ENCODE measurements at regions not wholly inside any gene's neighbourhood (a gene's known extent, or its start where the extent isn't known, plus 50 kb on each side); places are given as distances from the start of the nearest gene placed in this dataset.
"Not testable (repeated sequence)": the region's sequence is repeated elsewhere in the genome, so short reads cannot be mapped to it uniquely, and the experiment has no call there.

DNA sequence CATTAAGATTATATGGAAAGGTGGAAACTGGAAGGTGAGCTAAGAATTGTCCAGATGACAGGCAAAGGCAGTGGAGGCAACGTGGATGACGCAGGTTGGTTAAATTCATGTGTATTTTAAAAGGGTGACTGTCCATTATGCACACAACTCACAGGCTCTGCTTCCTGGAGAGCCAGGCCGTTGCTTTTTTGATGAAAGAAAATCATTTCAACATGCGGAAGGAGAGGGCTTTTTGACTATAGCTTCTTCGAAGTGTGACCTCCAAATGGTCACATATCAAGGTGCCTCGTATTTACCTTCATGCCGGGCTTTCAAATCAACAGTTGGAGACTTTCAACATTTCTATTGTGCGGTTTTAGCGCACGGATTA, 126.7 kb downstream of the MYCN start:
- DNase-seq: no peak

DNA sequence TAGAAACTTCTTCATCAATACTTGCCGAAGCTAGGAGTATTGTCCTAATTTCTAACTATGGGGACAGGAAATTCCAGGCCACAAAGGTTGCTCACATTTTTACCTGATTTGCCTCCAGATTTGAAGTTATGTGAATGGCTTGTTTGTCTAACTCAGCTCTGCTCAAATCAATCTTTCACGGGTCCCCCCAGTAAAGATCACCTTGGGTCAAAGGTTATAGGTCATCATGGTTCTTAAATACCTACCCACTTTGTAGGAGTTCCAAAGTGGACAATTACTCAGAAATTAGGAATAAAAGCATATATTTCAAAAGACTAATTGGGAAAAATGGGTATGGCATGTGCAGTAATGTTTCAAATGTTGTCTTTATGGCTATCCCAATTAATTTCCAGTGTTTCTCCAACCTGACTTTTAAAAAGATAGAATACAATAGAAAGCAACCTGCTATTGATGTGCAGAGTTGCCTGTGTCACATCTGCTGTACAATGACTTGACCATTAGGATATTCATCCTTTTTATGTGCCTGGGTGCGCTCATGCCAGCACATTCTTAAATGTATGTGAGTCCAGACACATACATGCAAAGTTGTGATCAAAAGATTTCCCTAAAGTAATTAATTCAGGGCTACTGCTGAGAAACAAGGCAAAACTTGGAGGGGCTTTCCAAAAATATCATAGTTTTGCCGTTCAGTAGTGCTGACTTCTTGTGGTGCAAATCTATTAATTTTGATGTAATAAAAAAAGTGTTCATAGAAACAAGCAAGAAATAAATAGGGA, 126.1 kb downstream of the MYCN start:
- no peak for DNase-seq

DNA sequence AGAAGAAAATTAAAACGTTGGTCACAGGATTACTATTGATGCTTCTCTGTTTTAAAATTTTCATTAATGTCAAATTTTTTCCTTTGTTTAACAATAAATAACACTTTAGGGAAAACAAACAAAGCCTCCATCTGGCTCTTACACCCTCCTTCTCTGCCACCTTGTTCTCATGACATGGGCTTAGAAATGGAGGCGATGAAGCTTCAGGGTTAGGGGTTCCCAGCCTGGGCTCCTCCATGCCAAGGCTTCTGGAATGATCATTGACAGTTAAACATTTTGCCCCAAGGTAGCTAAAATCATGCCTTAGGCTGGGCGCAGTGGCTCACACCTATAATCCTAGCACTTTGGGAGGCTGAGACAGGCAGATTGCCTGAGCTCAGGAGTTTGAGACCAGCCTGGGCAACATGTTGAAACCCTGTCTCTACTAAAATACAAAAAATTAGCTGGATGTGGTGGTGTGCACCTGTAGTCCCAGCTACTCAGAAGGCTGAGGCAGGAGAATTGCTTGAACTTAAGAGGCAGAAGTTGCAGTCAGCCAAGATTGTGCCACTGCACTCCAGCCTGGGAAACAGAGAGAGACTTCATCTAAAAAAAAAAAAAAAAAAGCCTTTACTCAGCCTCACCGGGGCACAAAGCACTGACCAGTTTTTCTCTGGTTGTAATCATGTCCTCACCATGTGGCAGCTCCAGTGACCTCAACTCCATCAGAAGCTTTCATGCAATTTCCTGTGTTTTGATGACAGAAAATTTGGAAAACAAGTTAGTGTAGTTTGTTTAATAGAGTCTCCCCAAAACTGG, 125.1 kb downstream of the MYCN start:
- DNase-seq: not testable (repeated sequence)

DNA sequence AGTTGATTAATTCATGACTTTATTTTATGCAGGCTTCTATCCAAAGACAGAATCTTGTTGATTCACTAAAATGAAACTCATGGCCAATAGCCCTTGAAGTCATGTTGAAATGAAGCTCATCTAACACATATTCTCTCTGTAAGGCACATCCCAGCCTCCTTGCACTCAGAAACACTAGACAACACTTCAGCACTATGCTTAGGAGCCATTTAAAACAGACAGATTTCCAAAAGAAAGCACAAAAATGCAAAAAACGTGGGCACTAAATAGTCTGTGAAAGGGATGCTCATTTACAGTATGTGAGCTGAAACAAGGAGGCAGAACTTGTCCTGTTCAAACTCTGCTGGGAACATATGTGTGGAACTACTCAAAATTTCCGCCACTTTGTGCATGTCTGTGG, 124.4 kb downstream of the MYCN start:
- no peak for DNase-seq

DNA sequence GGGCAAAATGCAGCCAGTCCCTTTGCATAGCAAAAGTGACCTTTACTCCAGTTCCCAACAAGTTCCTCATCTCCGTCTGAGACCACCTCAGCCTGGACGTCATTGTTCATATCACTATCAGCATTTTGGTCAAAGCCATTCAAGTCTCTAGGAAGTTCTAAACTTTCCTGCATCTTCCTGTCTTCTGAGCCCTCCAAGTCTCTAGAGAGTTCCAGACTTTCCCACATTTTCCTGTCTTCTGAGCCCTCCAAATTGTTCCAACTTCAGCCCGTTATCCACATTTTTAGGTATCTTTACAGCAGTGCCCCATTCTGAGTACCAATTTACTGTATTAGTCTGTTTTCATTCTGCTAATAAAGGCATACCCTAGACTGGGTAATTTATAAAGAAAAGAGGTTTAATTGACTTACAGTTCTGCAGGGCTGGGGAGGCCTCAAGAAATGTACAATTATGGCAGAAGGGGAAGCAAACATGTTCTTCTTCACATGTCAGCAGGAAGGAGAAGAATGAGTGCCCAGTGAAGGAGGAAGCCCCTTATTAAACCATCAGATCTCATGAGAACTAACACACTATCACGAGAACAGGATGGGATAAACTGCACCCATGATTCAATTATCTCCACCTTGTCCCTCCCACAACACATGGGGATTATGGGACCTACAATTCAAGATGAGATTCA, 123.7 kb downstream of the MYCN start:
- no peak for DNase-seq

DNA sequence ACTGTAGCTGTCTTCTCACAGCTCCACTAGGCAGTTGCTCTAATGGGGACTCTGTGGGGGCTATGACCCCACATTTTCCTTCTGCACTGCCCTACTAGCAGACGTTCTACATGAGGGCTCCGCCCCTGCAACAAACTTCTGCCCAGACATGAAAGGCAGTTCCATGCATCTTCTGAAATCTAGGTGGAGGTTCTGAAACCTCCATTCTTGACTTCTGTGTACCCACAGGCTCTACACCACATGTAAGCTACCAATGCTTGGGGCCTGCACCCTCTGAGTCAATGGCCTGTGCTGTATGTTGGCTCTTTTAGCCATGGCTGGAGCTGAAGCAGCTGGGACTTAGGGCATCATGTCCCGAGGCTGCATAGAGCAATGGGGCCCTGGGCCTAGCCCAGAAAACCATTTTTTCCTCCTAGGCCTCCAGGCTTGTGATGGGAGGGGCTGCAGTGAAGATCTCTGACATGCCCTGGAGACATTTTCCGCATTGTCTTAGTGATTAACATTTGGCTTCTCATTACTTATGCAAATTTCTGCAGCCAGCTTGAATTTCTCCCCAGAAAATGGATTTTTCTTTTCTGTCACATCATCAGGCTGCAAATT, 123.0 kb downstream of the MYCN start:
- no peak for DNase-seq

DNA sequence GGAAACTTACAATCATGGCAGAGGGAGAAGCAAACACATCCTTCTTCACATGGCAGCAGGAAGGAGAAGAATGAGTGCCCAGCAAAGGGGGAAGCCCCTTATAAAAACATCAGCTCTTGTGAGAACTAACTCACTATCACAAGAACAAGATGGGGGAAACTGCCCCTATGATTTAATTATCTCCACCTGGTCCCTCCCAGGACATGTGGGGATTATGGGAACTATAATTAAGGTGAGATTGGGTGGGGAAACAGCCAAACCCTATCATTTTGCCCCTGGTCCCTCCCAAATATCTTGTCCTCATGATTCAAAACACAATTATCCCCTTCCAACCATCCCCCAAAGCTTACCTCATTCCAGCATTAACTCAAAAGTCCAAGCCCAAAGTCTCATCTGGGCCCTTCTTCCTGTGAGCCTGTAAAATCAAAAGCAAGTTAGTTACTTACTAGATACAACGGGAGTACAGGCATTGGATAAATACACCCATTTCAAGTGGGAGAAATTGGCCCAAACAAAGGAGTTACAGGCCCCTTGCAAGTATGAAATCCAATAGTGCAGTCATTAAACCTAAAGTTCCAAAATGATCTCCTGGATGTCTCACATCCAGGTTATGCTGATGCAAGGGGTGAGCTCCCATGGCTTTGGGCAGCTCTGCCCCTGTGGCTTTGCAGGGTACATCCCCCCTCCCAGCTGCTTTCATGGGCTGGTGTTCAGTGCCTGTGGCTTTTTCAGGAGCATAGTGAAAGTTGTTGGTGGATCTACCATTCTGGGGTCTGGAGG, 122.3 kb downstream of the MYCN start:
- DNase-seq: no peak

DNA sequence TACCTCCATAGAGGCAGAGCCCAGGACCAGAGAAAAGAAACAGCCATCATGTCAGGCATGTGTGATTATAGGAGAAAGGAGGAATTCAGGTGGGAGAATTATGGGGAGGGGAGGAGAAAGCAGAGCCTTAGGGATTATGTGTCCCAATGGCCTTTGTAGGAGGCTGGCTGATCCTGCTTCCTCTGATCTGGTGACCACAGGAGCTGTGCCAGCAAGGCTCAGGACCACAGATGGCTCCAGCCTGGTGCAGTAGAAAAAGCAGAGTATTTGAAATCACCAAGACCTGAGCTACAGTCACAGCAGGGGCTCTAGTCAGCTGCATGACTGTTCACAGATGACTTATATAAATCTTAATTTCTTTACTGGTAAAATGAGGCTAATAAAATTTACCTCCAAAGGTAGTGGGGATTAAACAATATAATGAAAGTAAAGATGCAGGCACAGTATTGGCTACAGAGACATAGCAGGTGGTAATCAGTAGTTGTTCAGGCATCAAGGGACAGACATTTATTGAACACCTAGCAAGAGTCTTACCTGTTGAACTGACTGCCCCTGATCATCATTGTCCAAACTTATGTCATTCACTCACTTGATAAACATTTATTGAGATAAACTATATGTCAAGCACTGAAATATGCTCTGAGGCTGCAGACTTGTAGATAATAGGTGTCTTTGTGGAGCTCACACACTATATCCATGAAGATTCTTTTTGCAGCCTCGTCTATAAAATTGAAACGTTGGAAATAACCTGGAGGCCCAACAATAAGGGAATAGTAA, 121.3 kb downstream of the MYCN start:
- no peak for DNase-seq

DNA sequence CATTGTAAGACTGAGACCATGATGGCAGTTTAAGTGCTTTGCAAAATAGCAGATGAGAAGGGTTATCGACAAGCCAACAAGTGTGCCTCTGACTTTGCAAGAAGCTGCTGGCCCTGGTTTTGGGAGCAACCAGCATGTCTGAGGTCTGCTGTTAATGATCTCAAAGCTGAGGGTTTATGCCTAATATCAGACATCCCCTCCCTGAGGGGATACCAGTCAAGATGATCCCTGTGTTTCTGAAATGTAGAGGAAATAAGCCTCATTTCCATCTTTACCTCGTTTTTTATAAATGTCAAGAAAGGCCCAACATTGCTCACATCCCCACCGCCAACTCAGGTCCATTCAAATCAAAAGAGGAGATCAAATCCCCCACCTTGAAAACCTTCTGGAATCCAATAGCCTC, 120.6 kb downstream of the MYCN start:
- DNase-seq: no peak

DNA sequence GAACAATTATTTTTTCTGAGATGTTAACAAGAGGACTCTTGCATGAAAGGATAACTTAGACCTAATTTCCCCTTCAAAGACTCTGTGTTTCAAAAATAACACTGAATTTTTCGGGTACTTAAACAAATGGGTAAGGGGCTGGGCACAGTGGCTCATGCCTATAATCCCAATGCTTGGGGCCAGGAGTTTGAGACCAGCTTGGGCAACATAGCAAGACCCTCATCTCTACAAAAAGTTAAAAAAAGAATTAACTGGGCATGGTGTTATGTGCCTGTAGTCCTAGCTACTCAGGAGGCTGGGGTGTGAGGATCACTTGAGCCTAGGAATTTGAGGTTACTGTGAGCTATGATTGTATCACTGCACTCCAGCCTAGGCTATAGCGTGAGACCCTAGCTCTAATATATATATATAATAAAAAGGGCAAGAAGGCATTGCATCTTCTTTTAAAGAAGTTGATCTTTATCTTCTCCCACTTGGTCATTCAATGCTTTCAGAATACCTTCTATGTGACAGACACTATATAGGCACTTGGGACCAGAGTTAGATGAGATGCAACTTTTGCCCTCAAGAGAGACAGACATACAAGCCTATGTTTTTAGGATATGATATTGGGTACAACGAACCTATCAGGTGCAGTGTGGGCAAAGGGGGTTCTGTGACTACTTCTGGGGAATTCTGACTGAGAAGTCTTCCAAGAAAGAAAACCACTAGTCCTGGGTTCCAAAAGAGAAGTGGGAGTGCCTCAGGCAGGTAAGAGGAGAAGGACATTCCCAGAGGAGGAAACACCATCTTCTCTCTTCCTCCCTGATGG, 120.0 kb downstream of the MYCN start:
- DNase-seq: no peak

DNA sequence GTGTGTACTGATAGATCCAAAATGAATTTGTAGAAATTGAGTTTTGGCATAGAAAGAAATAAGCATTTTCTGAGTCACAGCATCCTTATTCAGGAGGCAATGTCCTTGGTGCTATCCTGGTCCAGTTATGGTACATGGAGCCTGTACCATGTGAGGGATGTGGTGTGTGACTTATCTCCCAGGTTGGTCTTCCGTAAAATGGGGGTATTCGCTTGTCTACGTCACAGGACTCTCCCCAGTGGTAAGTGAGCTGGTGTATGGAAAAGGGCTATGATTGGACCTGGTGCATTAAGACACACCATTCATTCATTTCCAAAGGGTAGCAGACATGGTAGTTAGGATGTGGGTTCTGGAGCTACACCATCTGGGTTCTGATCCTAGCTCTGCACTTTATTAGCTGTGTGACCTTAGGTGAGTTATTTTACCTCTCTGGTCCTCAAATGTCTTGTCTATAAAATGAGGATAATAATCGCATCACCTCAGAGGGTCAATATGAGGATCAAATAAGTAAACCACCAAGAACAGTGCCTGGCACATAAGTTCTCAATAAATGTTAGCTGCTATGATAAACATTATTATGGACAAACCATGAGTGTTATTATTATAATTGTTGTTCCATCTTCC, 119.2 kb downstream of the MYCN start:
- DNase-seq: no peak

DNA sequence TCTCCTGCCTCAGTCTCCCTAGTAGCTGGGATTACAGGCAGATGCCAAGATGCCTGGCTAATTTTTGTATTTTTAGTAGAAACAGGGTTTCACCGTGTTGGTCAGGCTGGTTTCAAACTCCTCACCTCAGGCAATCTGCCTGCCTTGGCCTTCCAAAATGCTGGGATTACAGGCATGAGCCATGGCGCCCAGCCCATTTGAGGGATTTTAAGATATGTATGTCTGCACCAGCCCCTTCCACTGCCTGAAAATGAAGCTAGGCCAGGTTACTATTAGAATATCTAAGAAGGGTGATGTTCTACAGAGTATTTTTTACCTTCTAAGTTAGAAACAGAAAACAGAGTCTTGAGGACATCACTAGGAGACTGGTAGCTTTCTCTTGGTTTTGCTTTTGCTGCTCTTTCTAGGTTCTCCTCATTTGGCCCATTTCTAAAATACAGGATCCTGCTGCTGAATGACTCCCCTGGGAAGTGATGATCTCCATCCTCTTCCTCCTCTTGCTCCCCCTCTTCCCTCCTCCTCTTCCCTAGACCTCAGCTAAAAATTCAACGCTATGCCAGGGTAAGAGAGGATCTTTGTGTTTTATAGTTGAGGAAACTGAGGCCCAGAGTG, 118.5 kb downstream of the MYCN start:
- DNase-seq: no peak

DNA sequence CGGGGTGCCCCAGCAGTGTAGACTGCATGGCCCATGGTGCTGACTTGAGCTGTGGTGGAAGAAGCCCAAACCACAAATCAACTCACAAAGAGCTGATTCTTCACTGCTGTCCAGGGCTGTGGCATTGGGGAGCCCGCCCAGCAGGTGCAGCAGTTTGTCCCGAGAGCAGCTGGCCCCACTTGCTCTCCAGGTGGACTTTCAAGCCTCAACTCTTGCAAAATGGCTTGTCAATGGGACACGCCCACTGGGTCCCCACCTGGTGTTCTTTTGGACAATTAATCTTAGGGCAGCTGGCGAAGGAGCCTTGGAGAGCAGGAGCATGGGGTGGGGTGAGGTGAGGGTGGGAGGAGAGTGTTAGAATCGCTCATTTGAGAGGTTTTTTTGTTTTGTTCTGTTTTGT, 117.9 kb downstream of the MYCN start:
- DNase-seq: no peak

DNA sequence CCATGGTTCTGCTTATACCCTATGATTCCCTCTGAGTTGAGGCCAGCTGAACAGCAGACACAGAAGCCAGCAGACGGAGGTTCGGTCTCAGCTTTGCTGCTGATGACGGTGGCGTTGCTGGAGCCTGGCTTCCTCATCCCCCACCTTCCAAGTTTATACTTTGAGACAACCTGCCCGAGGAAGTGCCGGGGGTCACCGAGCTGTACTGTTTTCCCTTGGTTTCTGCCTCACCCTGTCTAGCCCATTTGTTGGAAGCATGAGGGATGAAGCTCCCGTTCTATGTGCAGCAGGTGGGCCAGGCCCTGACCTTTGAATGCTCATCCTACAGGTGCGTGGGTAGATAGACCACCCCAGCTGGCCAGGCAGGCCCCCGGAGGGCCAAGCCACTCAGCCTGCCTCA, 117.3 kb downstream of the MYCN start:
- no peak for DNase-seq

DNA sequence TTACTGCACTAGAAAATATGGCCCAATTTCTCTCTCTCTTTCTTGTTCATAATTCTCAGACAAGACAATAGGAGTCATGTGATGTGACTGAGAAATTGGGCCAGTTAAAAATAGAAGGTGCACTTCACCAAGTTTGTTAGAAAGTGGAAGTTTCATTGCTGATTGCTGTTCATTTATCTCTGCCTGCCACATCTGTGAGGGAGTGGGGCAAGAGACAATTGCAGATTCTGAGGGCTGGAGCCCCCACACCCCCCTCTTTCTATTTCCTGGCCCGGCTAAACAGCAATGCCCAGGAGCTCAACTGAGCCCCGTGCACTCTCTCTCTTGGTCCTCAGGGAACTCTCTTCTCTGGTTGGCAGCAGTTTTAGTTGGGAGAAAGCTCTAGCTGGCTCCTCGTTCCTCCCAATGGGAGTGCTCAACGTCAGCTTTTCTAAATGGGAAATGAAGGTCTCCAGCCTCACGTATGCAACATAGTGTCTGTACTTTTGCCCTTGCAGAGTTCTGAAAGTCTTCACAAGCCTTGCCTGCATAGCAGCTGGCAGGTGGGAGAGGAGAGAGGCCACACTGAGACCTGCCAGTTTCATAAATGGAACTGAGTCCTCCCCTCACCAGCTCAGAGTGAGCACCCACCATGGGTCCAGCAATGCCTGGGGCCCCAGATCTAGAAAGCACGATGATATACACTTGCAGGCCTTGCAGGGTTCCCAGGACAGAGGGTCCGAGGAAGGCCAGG, 115.7 kb downstream of the MYCN start:
- DNase-seq: no peak

DNA sequence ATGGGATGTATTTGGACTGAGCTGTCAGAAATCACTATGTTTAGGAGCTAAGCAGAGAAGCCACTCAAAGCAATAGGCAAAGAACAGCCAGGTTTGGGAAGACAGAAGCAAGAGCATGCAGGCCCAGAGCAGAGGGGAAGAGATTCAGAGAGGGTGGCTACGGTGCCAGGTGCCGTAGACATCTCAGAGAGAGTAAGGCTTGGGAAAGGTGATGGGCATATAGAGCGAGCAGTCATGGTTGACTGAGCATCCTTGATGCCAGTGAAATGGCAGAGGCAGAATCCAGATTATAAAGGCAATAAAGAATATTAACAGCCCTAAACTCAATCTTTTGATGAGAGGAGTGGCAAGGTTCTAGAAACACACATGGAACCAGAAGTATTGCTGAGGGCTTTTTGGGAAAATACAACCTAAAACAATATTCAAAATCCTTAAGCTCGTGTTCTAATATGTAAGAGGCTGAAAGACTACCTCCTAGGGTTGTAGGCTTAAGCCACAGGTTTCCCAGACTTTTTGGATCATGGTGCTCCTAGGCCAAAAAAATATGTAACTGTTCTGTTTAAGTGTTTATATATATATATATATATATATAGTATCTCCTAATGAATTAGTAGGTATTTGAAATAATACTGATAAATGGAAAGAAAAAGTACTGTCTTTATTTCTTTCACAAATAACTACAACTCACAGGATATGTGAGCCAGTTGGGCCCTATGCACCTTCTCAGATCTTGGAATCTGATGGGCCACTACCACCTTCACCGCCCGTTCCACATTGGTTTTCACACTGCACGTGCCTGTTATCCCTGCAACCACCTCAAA, 113.3 kb downstream of the MYCN start:
- DNase-seq: no peak

DNA sequence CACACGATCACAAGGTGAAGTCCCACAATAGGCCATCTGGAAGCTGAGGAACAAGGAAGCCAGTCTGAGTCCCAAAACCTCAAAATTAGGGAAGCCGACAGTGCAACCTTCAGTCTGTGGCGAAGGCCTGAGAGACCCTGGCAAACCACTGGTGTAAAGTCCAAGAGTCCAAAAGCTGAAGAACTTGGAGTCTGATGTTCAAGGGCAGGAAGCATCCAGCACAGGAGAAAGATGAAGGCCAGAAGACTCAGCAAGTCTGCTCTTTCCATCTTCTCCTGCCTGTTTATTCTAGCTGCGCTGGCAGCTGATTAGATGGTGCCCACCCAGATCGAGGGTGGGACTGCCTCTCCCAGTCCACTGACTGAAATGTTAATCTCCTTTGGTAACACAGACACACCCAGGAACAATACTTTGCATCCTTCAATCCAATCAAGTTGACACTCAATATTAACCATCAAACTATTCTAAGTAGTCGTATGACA, 112.3 kb downstream of the MYCN start:
- DNase-seq: not testable (repeated sequence)
